DMS153 treated with DMSO at 0.1 percent for 48 hours (cell line): ENCODE measurements at regions not wholly inside any gene's neighbourhood (a gene's known extent, or its start where the extent isn't known, plus 50 kb on each side); places are given as distances from the start of the nearest gene placed in this dataset.
"Not testable (repeated sequence)": the region's sequence is repeated elsewhere in the genome, so short reads cannot be mapped to it uniquely, and the experiment has no call there.

Source experiments
- DNase-seq: peaks from one replicate; lab custom pipeline; 2025; ENCODE audit not compliant: unreplicated experiment; lab: John Stamatoyannopoulos, UW

GRCh38 chr16:54985156-54985555 is 54.5 kb downstream of the IRX5 start:
- DNase-seq = no peak

- DNase-seq = no peak
Measured at GRCh38 chr16:54985668-54986067, 55.0 kb downstream of the IRX5 start.

- DNase-seq = no peak
Measured at GRCh38 chr16:54986409-54986808, 55.7 kb downstream of the IRX5 start.

GRCh38 chr16:54987081-54987480 is 56.4 kb downstream of the IRX5 start:
- no peak for DNase-seq

DNA sequence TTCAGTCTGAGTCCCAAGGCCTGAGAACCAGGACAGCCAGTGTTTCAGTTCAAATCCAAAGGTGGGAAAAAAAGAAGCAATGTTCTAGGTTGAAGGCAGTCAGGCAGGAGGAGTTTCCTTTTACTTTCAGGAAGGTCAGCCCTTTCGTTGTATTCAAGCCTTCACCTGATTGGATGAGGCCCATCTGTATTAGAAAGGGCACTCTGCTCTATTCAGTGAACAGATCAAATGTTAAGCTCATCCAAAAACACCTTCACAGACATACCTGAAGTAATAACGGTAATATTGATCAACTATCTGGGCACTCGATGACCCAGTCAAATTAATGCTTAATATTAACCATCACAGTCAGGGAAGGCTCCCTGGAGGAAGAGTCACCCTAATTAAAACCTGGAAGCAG is 60.9 kb downstream of the IRX5 start:
- DNase-seq = no peak

- not testable (repeated sequence) for DNase-seq
Measured at GRCh38 chr16:54991946-54992345, 61.3 kb downstream of the IRX5 start.

DNA sequence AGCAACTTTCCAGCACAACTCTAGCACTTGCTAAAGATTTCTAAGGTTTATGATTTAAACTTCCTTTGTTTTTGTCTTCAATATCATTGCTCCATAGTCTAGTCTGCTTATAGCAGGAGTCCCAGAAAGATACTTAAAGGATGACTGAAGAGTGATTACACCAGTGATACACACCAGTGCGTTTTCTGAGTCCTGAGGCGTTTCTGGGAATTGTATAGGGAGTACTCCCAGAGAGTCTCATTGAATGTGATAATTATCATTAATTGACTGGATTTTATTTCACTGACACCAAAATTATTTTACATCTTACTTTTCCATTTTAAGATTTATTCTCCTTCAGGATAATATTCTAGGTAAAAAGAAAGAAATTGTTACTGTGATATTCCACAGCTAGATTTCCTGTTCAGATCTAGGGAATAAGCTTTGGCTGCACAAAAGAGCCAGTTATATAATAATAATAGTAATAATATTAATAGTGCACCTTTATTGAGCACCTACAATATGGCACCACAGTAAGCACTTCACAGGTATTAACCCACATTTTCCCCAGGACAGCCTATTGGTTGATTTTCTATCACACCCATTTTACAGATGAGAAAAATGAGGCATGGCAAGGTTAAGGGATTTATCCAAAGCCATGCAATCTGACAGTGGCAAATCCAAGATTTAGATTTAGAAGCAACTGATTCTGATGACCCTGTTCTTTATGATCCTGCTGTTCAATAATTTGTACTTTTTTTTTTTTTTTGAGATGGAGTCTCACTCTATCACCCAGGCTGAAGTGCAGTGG is 62.6 kb downstream of the IRX5 start:
- no peak for DNase-seq

GRCh38 chr16:54996186-54996585 is 65.5 kb downstream of the IRX5 start:
- DNase-seq = no peak

DNA sequence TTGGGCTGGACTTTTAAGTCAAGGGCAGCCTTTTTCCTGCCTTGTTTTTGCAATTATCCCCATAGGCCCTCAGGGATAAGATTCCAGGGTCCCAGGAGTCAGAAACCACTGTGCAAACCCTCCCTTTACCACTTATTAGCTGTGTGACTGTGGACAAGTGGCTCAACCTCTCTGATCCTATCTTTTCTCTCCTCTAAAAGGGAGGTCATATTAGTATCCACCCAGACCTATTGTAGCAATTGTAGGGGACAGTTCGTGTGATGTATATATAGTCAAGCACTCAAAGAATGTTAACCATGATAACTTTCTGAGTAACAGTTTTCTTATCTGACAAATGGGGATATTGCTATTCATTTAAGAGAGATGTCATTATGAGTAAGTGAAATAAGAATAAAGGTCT is 68.2 kb downstream of the IRX5 start:
- DNase-seq = no peak

- DNase-seq = no peak
Measured at GRCh38 chr16:54999481-54999880, 68.8 kb downstream of the IRX5 start.

GRCh38 chr16:55000595-55000994 is 69.9 kb downstream of the IRX5 start:
- no peak for DNase-seq

DNA sequence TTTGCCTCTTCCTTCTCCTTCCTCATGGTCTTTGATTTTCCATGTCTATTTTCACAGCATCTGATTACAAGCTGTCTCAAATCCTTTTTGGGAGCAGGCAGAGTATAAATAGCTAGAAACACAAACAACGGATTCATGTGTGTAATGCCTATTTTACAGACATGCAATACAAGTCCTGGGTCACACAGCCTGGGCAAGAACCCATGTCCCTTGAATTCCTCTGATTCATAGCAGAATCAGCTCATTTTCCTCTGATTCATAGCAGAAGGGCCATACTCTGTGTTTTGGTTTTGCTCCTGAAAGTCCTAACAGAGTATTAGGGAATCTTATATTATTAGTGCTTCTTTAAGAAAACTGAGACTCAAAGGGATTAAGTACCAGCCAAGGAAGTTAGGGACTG is 71.3 kb downstream of the IRX5 start:
- no peak for DNase-seq

- no peak for DNase-seq
Measured at GRCh38 chr16:55002419-55002818, 71.8 kb downstream of the IRX5 start.

- no peak for DNase-seq
Measured at GRCh38 chr16:55003306-55003705, 72.6 kb downstream of the IRX5 start.

- no peak for DNase-seq
Measured at GRCh38 chr16:55003916-55004315, 73.3 kb downstream of the IRX5 start.

- DNase-seq = no peak
Measured at GRCh38 chr16:55007504-55007903, 76.8 kb downstream of the IRX5 start.

DNA sequence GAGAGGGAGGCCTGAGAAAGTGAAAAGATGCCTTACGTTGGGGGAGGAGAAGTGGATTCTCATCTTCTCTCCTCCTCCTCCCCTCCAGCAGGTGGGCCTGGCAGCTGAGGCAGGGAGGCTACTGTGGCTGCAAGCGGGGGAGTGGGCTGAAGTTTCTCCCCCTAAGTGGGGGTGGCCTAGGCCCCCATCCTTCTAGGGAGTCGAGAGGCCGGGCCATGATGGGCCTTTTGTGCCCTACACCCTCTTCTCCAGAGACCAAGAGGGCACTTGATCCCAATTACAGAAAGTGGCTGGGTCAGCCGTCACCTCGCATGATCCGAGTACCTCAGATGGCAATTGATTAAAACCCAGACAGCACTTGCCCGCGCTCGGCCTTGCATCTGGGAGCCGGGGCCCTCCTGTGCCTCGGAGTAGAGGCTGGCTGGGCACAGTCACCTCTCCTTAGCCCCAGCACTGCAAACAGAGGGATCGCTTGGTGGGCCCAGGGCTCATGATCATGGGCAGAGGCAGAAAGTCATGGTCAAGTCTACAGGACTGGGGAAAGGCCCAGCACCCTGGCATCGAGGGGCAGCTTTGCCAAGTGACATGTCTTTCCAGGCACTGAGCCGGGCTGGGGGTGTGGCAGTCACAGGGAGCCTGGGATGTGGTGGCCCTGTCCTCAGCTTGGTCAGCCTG is 78.3 kb downstream of the IRX5 start:
- DNase-seq = no peak

DNA sequence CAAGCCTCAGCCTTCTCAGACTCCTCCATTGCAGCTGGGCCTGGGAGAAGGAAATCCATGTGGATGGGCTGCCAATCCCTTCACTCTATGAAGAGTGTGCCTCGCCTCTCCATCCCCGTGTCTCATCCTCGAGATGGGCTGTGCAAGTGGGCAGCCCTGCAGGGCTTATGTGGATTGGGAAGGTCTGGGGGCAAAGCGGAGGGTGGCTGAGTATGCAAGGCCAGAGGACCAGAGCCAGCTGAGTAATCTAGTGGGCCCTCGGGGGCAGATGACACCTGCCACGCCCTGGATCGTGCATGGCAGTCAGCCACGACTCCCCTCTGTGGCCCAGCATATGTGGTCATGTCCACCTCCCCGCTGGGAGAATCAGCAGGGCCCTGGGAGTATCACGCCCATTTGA is 78.9 kb downstream of the IRX5 start:
- no peak for DNase-seq

DNA sequence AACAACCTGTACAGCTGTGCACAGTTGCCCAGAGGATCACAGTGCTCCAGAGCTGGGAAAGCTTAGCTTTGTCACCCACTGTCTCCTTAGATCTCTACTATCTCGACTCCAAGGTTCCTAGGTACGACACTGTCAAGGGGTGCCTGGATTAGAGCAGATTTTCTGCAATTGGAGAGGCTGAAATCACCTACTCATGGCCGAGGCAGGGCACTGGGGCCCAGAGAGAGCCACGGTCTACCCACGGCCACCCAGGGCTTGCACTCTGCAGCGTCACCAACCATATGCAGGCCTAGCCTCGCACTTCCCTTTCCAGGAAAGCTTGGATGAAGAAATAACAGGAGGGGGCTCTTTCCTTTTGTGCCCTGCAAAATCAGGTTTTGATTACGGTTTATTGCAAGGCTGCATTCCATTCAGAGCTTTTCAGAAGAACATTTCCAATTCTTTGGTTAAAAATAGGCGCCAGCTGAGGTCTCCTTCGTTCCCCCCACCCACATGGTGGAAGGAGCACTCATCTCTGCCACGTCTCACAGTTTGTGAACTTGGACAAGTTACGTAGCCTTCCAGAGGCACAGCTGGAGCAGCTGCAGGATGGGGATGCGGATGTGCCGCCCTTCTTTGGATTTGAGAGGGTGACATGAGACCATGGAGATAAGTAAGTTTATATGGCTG is 80.0 kb downstream of the IRX5 start:
- no peak for DNase-seq

DNA sequence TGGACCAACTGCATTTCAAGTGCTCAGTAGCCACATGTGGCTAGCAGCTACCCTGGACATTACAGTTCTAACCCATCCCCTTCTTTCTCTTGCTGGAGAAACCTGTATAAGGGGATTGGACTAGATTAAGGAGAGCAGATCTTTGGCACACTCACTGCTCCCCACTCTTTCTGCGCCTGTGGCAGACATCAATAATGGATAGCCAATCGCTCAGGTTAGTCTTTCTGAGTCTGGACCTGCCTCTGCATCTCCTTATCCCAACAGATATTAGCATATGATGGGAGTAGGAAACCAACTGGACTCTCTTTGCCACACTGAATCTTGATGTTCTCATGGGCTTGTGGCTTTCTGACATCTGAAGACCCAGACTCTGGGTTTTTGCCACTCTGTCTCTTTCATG is 81.7 kb downstream of the IRX5 start:
- DNase-seq = no peak

DNA sequence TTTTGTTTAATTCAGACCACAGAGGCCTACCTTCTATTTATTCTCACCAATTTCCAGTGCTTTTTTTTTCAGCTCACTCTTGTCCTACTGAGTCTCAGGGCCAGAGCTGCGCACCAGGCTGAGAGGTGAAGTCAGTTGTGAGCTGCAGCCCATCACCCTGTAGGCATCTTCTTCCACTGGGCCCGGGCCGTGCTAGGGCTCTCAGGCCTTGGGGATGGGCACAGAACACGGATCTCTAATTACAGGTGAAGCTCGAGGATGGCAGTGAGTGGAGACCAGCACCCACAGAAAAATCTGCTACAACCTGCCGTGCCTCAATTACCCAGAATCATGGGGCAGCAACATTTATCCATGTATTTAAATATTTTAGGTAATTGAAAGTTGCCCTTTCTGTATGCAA is 82.1 kb downstream of the IRX5 start:
- DNase-seq = no peak

DNA sequence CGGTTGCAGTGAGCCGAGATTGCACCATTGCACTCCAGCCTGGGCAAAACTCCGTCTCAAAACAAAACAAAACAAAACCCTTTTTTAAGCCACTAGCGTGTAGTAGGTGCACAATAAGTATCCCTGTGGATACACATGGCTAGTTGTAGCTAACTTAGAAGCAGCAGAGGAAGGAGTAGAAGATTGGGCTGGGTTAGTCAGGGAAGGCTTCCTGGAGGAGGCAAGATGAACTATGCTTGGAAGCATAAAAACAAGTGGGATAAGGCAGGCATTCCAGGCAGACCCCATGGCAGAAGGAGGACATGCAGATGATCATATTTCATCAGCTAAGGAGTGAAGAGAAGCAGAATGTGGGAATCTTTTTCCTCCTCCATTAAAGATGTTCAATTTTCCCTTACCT is 83.4 kb downstream of the IRX5 start:
- no peak for DNase-seq
